ENCODE measurements at regions not wholly inside any gene's neighbourhood (a gene's known extent, or its start where the extent isn't known, plus 50 kb on each side); places are given as distances from the start of the nearest gene placed in this dataset.
A peak's percentile ranks its signal among the peaks of the same experiment; 100 is the strongest.

DNA sequence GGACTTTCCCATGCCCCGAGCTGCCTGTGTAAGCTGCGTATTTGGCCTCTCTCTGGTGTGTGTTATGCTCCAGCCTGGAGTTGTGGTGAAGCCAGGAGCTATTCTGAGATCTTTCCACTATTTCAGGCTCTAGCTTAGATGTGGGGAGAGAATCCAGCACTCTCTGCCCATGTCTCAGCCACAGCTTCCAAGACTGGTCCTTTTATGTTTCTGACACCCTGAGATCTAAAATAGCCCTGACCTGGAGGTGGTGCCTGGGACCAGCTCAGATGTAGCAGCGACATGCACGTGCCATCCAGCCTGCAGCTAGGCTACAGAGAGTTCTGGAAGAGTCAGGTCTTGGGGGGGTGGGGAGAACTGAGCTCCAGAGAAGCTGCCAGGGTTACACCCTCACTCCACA, 76.5 kb downstream of the TENT5C start:
- H3K9me3 ChIP-seq (ENCODE audit: control insufficient read depth in 2 of 3, low read length in 3 of 3) = no peaks in the 10 kb centered on the region
- Mint-ChIP-seq H3K27me3 (peaks cover 0 to 20% (median 0%) of the 10 kb centered on the region in 5 donors), H3K36me3 (no peaks in the 10 kb centered on the region), H3K27ac (no peak overlapping the region), H3K4me1 (peaks cover 0 to 6% (median 0%) of the 10 kb centered on the region in 7 donors), H3K9me3 (no peaks in the 10 kb centered on the region), H3K4me3 (no peak overlapping the region)
- no peak overlapping the region for H3K27ac ChIP-seq (ENCODE audit: low read depth, low read length)
- CTCF ChIA-PET = interaction anchor here (0.5 to 1.2 kb wide), 3 partner anchors 72 to 197 kb away, joined by 3 to 4 read pairs (median 4); no protein-coding TSS in a partner anchor
- DNase-seq = no peak
- intact Hi-C loops (cut with micrococcal nuclease) = no loop called here
- POLR2A ChIA-PET = no interaction called here
- H3K36me3 ChIP-seq (ENCODE audit: control insufficient read depth in 2 of 3, insufficient read depth in 3 of 3, low read length in 3 of 3) = no peaks in the 10 kb centered on the region
- H3K4me3 ChIP-seq (ENCODE audit: low read length) = no peak overlapping the region
- H3K27me3 ChIP-seq (ENCODE audit: control insufficient read depth in 2 of 2, insufficient read depth in 2 of 2, low read length in 2 of 2) = no peaks in the 10 kb centered on the region
- no peak for ATAC-seq
- H3K4me1 ChIP-seq (ENCODE audit: control insufficient read depth in 2 of 2, insufficient read depth in 2 of 2, low read length in 2 of 2) = no peaks in the 10 kb centered on the region

- ChIA-PET CTCF (no interaction called here), POLR2A (no interaction called here)
- ATAC-seq (no peak), DNase-seq (no peak)
- H3K4me3 ChIP-seq (ENCODE audit: low read length) = no peak overlapping the region
- Mint-ChIP-seq H3K27ac (peak overlapping the region in 1 of 9 donors; percentile 77), H3K4me1 (peaks cover 0 to 6% (median 0%) of the 10 kb centered on the region in 7 donors), H3K36me3 (no peaks in the 10 kb centered on the region), H3K9me3 (no peaks in the 10 kb centered on the region), H3K27me3 (peaks cover 0 to 16% (median 0%) of the 10 kb centered on the region in 5 donors), H3K4me3 (no peak overlapping the region)
- no peaks in the 10 kb centered on the region for H3K4me1 ChIP-seq (ENCODE audit: control insufficient read depth in 2 of 2, insufficient read depth in 2 of 2, low read length in 2 of 2)
- H3K27me3 ChIP-seq (ENCODE audit: control insufficient read depth in 2 of 2, insufficient read depth in 2 of 2, low read length in 2 of 2) = no peaks in the 10 kb centered on the region
- no peaks in the 10 kb centered on the region for H3K36me3 ChIP-seq (ENCODE audit: control insufficient read depth in 2 of 3, insufficient read depth in 3 of 3, low read length in 3 of 3)
- no peak overlapping the region for H3K27ac ChIP-seq (ENCODE audit: low read depth, low read length)
- no peaks in the 10 kb centered on the region for H3K9me3 ChIP-seq (ENCODE audit: control insufficient read depth in 2 of 3, low read length in 3 of 3)
- intact Hi-C loops (cut with micrococcal nuclease) = no loop called here
Measured at GRCh38 chr1:117683571-117684285, 77.9 kb downstream of the TENT5C start.

DNA sequence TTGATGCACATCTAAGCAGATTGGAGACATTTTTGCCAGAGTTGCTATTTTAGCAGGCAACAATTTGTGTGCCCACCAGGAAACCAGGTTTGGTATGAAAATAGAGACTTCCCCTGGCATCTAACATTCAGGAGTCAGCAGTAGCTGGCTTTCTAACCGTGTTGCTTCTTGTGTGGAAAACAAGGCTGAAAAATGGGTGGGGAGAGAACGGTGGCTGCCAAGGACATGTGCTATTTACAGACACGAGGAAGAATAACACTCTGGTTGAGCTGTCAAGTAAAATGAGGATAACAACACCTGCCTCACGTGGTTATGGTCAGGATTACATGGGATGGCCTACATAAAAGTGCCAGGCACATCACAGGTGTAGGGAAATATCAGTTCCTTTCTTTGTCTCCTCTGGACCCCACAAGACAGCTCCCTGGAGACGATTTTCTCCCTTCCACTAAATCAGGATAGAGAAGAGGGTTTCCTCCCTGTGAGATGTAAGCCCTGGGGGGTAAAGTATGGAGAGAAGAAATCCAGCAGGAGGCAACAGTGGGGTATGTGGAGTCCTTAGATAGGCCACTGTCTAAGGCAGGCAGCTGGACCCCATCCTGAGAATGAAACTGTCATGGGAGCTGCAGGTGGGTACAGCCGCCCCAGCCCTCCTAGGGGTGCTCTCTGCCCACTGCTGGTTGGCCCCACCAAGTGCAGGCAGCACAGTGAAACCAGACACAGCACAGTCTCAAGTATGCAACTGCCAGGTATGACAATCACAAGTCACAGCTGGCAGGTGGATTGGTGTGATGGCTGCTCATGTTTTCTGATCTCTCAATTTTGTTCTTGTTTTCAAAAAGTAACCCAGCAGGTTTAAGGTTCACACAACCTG, 80.3 kb downstream of the TENT5C start:
- Histone ChIP-seq H3K27ac (ENCODE audit: low read depth, low read length) (no peak overlapping the region), H3K9me3 (ENCODE audit: control insufficient read depth in 2 of 3, low read length in 3 of 3) (no peaks in the 10 kb centered on the region), H3K4me1 (ENCODE audit: control insufficient read depth in 2 of 2, insufficient read depth in 2 of 2, low read length in 2 of 2) (no peaks in the 10 kb centered on the region), H3K27me3 (ENCODE audit: control insufficient read depth in 2 of 2, insufficient read depth in 2 of 2, low read length in 2 of 2) (no peaks in the 10 kb centered on the region), H3K4me3 (ENCODE audit: low read length) (no peak overlapping the region), H3K36me3 (ENCODE audit: control insufficient read depth in 2 of 3, insufficient read depth in 3 of 3, low read length in 3 of 3) (no peaks in the 10 kb centered on the region)
- peak; percentile 54 for ATAC-seq
- Mint-ChIP-seq H3K9me3 (no peaks in the 10 kb centered on the region), H3K4me3 (no peak overlapping the region), H3K4me1 (peaks cover 0 to 4% (median 0%) of the 10 kb centered on the region in 7 donors), H3K36me3 (no peaks in the 10 kb centered on the region), H3K27ac (no peak overlapping the region), H3K27me3 (peaks cover 0 to 34% (median 9%) of the 10 kb centered on the region in 5 donors)
- intact Hi-C loops (cut with micrococcal nuclease) = no loop called here
- DNase-seq = no peak
- ChIA-PET CTCF (interaction anchor here (0.7 kb wide), 1 partner anchor 152 kb away, joined by 3 read pairs; no protein-coding TSS in a partner anchor), POLR2A (no interaction called here)

- Mint-ChIP-seq H3K9me3 (no peaks in the 10 kb centered on the region), H3K4me1 (no peaks in the 10 kb centered on the region), H3K27ac (no peak overlapping the region), H3K27me3 (peaks cover 0 to 38% (median 9%) of the 10 kb centered on the region in 5 donors), H3K4me3 (no peak overlapping the region), H3K36me3 (no peaks in the 10 kb centered on the region)
- no peak for ATAC-seq
- no peaks in the 10 kb centered on the region for H3K9me3 ChIP-seq (ENCODE audit: control insufficient read depth in 2 of 3, low read length in 3 of 3)
- no peaks in the 10 kb centered on the region for H3K4me1 ChIP-seq (ENCODE audit: control insufficient read depth in 2 of 2, insufficient read depth in 2 of 2, low read length in 2 of 2)
- intact Hi-C loops (cut with micrococcal nuclease) = no loop called here
- no peak overlapping the region for H3K27ac ChIP-seq (ENCODE audit: low read depth, low read length)
- H3K27me3 ChIP-seq (ENCODE audit: control insufficient read depth in 2 of 2, insufficient read depth in 2 of 2, low read length in 2 of 2) = no peaks in the 10 kb centered on the region
- H3K36me3 ChIP-seq (ENCODE audit: control insufficient read depth in 2 of 3, insufficient read depth in 3 of 3, low read length in 3 of 3) = no peaks in the 10 kb centered on the region
- CTCF ChIA-PET = no interaction called here
- no peak for DNase-seq
- no peak overlapping the region for H3K4me3 ChIP-seq (ENCODE audit: low read length)
- POLR2A ChIA-PET = no interaction called here
Measured at GRCh38 chr1:117686907-117687306, 81.1 kb downstream of the TENT5C start.

GRCh38 chr1:117689997-117690625, 84.3 kb downstream of the TENT5C start:
- no peaks in the 10 kb centered on the region for H3K36me3 ChIP-seq (ENCODE audit: control insufficient read depth in 2 of 3, insufficient read depth in 3 of 3, low read length in 3 of 3)
- no peak overlapping the region for H3K4me3 ChIP-seq (ENCODE audit: low read length)
- Mint-ChIP-seq H3K27ac (no peak overlapping the region), H3K4me1 (peaks cover 0 to 11% (median 0%) of the 10 kb centered on the region in 7 donors), H3K9me3 (no peaks in the 10 kb centered on the region), H3K4me3 (no peak overlapping the region), H3K27me3 (peaks cover 0 to 43% (median 10%) of the 10 kb centered on the region in 5 donors), H3K36me3 (no peaks in the 10 kb centered on the region)
- no peak overlapping the region for H3K27ac ChIP-seq (ENCODE audit: low read depth, low read length)
- CTCF ChIA-PET = interaction anchor here (0.7 kb wide), 1 partner anchor 26 kb away, joined by 3 read pairs; no protein-coding TSS in a partner anchor
- H3K27me3 ChIP-seq (ENCODE audit: control insufficient read depth in 2 of 2, insufficient read depth in 2 of 2, low read length in 2 of 2) = no peaks in the 10 kb centered on the region
- H3K4me1 ChIP-seq (ENCODE audit: control insufficient read depth in 2 of 2, insufficient read depth in 2 of 2, low read length in 2 of 2) = no peaks in the 10 kb centered on the region
- POLR2A ChIA-PET = interaction anchor here (1.0 kb wide), 1 partner anchor 73 kb away, joined by 4 read pairs; no protein-coding TSS in a partner anchor
- no peaks in the 10 kb centered on the region for H3K9me3 ChIP-seq (ENCODE audit: control insufficient read depth in 2 of 3, low read length in 3 of 3)
- ATAC-seq = no peak
- intact Hi-C loops (cut with micrococcal nuclease) = no loop called here
- no peak for DNase-seq

DNA sequence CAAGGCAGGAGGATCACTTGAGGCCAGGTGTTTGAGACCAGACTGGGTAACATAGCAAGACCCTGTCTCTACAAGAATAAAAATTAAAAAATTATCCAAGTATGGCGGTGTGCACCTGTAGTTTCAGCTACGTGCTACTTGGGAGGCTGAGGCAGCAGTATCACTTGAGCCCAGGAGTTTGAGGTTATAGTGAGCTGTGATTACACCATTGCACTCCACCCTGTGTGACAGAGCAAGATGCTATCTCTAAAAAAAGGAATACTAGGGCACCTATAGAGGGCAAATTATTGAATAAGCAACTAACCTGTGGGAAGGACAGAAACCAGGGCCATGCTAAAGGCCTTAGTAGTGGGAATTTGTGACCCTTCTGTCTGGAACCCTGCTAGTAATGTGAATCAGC, 86.1 kb downstream of the TENT5C start:
- peaks cover 0 to 1% (median 0%) of the 10 kb centered on the region in 11 donors for H3K9me3 Mint-ChIP-seq
- no peak overlapping the region for H3K27ac Mint-ChIP-seq
- no peaks in the 10 kb centered on the region for H3K36me3 Mint-ChIP-seq
- peaks cover 0 to 11% (median 0%) of the 10 kb centered on the region in 7 donors for H3K4me1 Mint-ChIP-seq
- H3K27ac ChIP-seq (ENCODE audit: low read depth, low read length) = no peak overlapping the region
- POLR2A ChIA-PET = interaction anchor here (0.5 kb wide), 1 partner anchor 12 kb away, joined by 3 read pairs; no protein-coding TSS in a partner anchor
- intact Hi-C loops (cut with micrococcal nuclease) = no loop called here
- H3K9me3 ChIP-seq (ENCODE audit: control insufficient read depth in 2 of 3, low read length in 3 of 3) = no peaks in the 10 kb centered on the region
- no peak overlapping the region for H3K4me3 ChIP-seq (ENCODE audit: low read length)
- H3K4me3 Mint-ChIP-seq = no peak overlapping the region
- no peaks in the 10 kb centered on the region for H3K36me3 ChIP-seq (ENCODE audit: control insufficient read depth in 2 of 3, insufficient read depth in 3 of 3, low read length in 3 of 3)
- no peaks in the 10 kb centered on the region for H3K4me1 ChIP-seq (ENCODE audit: control insufficient read depth in 2 of 2, insufficient read depth in 2 of 2, low read length in 2 of 2)
- CTCF ChIA-PET = no interaction called here
- peaks cover 10 to 37% (median 15%) of the 10 kb centered on the region in 5 donors for H3K27me3 Mint-ChIP-seq
- ATAC-seq (no peak), DNase-seq (no peak)
- no peaks in the 10 kb centered on the region for H3K27me3 ChIP-seq (ENCODE audit: control insufficient read depth in 2 of 2, insufficient read depth in 2 of 2, low read length in 2 of 2)

All from naive thymus-derived CD4-positive, alpha-beta T cell (primary cell).